ENCODE measurements at regions not wholly inside any gene's neighbourhood (a gene's known extent, or its start where the extent isn't known, plus 50 kb on each side); places are given as distances from the start of the nearest gene placed in this dataset.

DNA sequence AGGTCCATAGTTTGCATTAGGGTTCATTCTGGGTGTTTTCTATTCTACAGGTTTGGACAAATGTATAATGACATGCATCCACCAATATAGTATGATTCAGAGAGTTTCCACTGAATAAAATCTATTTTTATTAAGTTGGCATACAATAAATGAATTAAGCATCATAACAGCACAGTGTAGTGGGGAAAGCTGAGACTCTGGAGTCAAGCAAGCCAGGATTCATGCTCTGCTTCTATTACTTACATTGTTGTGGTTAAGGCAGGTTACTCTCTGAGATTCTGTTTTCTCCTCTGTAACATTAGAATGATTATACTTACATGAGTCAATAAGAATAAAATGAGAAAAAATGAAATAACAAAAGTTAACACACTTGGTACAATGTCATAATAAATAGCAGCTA lies 131.3 kb downstream of the SLC30A10 start:
- no peak for TF ChIP-seq PML (IDR thresholded peaks at IDR 0.05; ENCODE audit: low read length)
- TF ChIP-seq, protein P1, sequence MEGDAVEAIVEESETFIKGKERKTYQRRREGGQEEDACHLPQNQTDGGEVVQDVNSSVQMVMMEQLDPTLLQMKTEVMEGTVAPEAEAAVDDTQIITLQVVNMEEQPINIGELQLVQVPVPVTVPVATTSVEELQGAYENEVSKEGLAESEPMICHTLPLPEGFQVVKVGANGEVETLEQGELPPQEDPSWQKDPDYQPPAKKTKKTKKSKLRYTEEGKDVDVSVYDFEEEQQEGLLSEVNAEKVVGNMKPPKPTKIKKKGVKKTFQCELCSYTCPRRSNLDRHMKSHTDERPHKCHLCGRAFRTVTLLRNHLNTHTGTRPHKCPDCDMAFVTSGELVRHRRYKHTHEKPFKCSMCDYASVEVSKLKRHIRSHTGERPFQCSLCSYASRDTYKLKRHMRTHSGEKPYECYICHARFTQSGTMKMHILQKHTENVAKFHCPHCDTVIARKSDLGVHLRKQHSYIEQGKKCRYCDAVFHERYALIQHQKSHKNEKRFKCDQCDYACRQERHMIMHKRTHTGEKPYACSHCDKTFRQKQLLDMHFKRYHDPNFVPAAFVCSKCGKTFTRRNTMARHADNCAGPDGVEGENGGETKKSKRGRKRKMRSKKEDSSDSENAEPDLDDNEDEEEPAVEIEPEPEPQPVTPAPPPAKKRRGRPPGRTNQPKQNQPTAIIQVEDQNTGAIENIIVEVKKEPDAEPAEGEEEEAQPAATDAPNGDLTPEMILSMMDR (IDR thresholded peaks at IDR 0.05 in 2 of 3, conservative IDR thresholded peaks at IDR 0.05 in 1 of 3; ENCODE audit: control insufficient read depth in 2 of 3, extremely low read depth in 1 of 3, insufficient read depth in 1 of 3, low read depth in 3 of 3, low read length in 3 of 3) = no peak
- no peak for TF ChIP-seq HDGF (IDR thresholded peaks at IDR 0.05)
- TF ChIP-seq EZH2 (IDR thresholded peaks at IDR 0.05; ENCODE audit: borderline replicate concordance, control insufficient read depth, low read depth, low read length) = no peak
- TF ChIP-seq, protein P2, sequence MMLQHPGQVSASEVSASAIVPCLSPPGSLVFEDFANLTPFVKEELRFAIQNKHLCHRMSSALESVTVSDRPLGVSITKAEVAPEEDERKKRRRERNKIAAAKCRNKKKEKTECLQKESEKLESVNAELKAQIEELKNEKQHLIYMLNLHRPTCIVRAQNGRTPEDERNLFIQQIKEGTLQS (IDR thresholded peaks at IDR 0.05; ENCODE audit: borderline replicate concordance, extremely low read depth, low read depth, low read length) = no peak
- TF ChIP-seq, protein P3, sequence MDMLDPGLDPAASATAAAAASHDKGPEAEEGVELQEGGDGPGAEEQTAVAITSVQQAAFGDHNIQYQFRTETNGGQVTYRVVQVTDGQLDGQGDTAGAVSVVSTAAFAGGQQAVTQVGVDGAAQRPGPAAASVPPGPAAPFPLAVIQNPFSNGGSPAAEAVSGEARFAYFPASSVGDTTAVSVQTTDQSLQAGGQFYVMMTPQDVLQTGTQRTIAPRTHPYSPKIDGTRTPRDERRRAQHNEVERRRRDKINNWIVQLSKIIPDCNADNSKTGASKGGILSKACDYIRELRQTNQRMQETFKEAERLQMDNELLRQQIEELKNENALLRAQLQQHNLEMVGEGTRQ (IDR thresholded peaks at IDR 0.05; ENCODE audit: borderline replicate concordance, low read depth, low read length) = no peak
- TF ChIP-seq POLR2AphosphoS5 (IDR thresholded peaks at IDR 0.05; ENCODE audit: low read length) = no peak
- no peak for TF ChIP-seq ESRRA (IDR thresholded peaks at IDR 0.05; ENCODE audit: low read length)
- no peak for TF ChIP-seq SP1 (IDR thresholded peaks at IDR 0.05; ENCODE audit: low read depth, low read length)
- no peak for TF ChIP-seq EGR1 (IDR thresholded peaks at IDR 0.05; ENCODE audit: borderline replicate concordance in 1 of 2, low read depth in 2 of 2, low read length in 2 of 2)
- no peak for TF ChIP-seq RAD51 (IDR thresholded peaks at IDR 0.05)

Data from GM12878 (cell line).